GM21367 (cell line): ENCODE measurements at regions not wholly inside any gene's neighbourhood (a gene's known extent, or its start where the extent isn't known, plus 50 kb on each side); places are given as distances from the start of the nearest gene placed in this dataset.

Source experiments
- ATAC-seq: cut with Tn5 transposase; IDR thresholded peaks from one replicate; pipeline ENCODE4 v1.9.1; 2021; ENCODE audit not compliant: unreplicated experiment

DNA sequence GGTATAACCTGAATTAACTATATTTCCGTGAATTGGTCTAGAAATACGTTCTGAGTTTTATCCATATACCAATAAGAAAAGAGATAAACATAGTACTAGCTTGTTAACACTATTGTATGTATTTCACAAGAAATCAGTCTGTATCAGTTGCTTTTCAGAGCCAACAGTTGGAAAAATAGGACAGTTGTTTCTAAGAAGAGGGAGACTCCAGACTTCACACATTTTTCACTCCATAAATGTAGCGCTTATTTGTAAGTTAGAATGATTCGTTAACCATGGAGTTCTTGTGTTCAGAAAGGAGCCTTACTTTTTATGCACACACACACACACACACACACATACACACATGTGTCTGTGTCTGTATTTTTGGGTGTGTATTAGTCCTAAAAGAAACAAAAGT, 376.7 kb upstream of the SMIM31 start:
- no peak for ATAC-seq

DNA sequence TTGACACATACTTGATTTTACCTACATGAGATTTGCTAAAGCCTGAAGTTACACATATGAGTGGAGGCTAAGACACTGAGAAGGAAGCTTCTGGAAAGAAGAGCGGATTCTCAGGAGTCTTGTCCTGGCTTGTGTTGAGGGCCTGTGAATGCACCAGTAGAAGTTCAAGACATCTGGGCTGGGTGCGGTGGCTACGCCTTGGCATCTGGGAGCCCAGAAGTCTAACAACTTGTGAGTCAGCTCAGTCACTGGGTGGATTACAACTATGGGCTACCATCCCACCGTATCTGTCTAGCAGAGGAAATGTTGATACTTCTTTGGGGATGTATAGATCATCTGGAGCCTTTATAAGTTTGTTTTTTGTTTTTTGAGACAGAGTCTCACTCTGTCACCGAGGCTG, 375.6 kb upstream of the SMIM31 start:
- ATAC-seq, result no peak

DNA sequence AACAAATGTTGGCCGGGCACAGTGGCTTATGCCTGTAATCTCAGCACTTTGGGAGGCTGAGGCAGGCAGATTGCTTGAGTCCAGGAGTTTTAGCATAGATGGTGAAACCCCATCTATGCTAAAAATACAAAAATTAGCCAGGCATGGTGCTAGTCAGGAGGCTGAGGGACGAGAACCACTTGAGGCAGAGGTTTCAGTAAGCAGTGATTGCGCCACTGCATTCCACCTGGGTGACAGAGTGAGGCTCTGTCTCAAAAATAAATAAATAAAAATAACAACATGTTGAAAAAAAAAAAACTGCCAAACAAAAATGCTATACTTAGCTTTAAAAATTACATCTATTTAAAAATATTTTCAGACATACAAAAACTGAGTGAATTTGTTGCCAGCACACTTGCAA, 374.2 kb upstream of the SMIM31 start:
- ATAC-seq, result no peak

DNA sequence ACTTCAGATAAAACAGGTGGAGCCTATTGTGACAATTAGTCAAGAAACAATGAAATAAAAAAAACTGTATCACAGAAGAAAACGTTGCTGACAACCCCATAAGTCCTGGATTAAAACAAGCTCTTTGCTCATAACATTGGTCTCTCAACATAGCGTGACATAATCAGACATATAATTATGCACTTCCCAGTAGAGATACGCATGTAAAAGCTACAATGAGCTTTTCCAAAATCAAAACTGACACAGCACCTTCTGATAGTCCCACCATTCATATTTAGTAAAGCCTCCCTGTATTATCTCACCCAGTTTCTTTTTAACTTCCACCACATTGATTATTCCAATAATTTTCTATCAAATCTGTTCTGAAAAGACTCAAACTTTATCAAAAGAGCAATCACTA, 372.1 kb upstream of the SMIM31 start:
- ATAC-seq, result no peak

DNA sequence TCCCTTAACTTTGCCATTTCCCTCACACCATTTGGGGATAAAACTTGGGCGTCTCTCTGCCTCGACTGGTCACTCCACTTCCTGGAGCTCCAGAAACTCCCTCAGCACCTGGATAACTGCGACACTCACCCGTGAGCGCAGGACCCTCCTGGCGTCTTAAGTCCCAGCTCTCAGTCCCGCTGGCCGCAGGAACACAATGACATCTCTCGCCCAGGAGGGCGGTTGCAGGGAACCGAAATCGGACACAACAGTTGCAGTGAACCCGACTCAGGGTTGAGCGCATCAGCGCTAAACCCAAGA, 370.9 kb upstream of the SMIM31 start:
- no peak for ATAC-seq

DNA sequence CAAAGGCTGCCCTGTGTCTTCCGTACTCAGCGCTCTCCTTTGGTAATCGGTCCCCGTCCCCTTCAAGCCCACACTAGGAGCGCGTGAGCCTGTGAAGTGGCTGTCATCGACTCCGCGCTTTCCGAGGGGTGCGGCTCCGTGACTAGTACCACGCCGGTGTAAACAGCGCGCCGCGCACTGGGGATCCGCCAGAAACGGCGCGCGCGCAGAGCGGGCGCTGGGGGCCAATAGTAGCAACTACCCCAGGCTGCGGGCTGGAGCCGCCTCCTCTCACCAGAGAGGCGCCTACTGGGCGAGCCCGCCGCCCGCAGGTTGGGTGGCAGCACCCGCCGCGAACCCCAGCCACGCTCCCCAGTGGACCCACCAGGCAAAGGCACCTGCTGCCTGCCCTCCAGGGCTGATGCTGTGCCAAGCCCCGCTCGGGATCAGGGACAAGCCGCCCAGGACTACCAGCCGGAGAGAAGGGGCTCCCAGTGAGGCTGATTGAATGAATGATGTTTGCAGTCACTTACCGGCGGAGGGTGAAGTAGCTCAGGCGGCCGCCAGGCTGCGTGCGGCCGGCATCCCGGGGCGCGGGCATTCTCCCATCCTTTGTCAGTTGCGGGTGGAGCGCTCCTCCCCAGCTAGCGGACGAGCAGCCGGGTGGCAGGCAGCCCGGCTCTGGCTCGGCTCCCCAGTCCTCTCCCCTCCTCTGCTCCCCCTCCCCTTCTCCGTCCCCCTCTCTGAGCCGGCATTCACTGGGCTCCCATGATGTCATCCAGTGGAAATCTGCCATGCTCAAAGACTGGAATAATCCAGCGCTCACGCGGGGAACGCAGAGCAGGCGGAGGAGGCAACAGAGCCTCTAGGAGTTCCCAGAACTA, 370.3 kb upstream of the SMIM31 start:
- ATAC-seq, result no peak

DNA sequence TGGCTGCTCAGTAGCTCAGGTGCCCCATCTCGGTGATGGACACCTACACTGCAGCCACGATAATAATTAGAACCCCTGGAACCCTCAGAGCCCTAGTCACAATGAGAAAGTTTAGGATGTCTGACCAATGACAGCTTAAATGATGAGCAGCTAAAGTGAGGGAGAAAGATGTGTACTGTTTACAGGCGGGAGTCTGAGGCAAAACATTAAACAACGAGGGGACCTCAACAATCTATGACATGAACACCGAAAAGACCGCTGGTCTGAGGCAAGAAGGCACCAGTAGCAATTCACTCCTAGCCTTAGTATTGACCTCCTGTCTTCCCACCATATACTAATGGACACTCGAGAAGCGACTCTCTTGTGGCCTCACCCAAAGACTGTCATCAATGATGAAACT, 369.5 kb upstream of the SMIM31 start:
- no peak for ATAC-seq

DNA sequence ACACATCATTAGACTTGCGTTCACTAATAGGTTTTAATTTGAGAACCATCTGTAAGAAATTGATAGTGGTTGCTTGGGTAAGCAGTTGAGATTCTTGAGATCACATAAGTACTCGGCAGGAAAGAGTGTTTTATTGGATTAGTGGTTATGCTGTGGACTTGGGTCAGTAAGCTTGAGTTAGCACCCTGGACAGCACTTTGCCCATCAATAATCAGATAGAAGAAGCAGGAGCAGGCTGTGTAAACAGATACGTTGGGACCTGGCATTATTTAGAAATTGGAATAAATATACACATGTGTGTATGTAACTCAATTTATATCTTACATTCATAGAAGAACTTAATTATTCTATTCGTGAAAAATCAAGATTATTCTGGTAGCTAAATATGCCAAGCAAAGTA, 357.5 kb upstream of the SMIM31 start:
- ATAC-seq, result no peak

DNA sequence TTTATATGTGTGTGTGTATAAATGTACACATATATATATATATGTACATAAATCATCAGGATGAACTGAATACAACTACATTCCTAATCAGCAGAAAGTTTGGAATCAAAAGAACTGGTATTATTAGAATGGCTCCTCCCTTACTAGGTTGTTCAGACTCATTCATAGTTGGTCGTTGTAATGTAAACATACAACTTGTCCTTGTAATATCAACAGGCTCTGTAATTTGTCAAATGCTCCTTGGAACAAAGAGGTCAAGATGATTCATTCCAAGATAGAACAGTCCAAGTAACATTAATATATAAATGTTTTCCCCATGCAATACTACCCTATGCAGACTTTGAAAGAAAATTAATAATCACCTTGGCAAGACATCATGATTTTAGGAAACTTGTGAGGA, 351.4 kb upstream of the SMIM31 start:
- no peak for ATAC-seq

DNA sequence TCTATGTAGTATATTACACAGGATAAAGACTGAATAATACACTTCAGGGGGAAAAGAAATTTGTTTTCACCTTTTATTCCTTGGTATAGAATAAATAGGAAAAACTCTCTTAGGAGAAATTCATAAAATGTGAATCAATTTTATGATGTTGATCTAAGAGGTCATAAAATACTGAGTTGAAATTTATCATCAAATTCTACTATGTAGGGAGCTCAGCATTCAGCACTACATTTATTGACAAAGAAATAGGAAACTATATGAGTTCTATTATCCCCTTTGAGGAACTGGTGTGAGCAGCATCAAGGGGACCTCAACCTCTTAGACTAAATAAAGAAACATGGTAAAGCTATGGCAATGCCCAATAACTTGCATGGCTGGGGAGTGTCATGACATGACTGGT, 348.2 kb upstream of the SMIM31 start:
- no peak for ATAC-seq

DNA sequence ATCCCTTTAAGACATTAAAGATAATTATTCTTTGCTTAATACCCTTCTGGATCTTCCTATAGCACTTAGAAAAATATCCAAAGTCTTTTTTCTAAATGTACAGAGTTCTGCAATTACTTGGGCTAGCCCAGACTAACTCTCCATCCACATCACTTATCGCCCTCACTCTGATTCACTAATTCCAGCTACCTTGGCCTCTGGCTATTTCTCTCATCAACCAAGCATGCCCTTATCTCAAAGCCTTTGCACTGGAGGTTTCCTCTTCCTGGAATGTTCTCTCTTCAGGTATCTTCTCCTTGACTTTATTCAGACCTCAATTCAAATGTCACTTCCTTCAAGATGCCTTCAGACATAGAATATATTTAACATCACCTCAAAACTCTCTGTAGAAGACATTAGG, 345.1 kb upstream of the SMIM31 start:
- no peak for ATAC-seq

DNA sequence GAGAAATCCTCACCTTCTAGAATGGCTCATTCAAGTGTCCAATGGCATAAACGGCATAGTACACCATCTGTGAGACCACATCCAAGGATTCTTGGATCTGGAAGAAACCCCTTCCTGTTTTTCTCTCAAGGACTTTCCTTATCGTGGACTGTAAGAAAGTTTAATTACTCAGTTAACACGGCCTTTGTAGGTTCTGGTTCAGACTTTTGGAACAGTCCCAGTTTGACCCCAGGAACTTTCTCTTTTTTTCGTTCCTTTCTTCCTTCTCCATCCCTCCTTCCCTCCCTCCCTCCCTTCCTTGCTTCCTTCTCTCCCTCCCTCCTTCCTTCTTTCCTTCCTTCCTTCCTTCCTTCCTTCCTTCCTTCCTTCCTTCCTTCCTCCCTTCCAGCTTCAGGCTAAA, 343.5 kb upstream of the SMIM31 start:
- no peak for ATAC-seq

DNA sequence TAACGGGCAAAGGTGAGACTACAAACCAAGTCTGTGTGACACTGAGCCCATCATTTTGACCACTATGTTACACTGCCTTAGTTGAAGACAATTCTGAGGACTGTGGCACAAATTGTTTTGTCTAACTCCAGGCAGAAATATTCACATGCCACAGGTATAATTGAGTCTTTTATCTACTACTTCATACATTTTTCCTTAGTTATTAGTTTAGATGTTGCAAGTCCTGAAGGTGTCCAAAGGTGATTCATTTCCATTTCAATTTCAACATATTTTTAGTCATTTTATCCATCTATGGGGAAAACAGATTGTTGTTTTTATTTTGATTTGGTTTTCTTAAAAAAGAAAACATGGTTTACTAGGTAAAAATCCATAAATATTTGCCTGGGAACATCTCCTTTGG, 341.7 kb upstream of the SMIM31 start:
- ATAC-seq, result no peak

DNA sequence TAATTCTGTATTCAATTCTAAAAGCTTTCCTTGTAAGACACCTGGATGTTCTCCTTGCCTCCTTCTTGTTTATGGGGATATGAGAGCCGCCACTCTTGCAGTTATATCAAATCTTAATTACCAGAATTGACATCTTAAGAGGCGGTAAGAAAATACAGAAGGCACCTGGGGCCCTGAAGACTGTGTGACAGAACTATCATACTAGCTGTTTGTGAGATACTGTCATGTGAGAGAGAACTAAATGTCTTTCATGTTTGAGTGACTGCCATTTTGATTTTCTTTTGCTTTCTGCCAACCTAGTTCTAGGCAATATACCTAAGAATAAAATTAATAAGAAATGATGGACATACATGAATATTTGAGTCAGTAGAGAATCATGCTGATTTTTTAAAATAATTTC, 340.2 kb upstream of the SMIM31 start:
- ATAC-seq, result no peak

DNA sequence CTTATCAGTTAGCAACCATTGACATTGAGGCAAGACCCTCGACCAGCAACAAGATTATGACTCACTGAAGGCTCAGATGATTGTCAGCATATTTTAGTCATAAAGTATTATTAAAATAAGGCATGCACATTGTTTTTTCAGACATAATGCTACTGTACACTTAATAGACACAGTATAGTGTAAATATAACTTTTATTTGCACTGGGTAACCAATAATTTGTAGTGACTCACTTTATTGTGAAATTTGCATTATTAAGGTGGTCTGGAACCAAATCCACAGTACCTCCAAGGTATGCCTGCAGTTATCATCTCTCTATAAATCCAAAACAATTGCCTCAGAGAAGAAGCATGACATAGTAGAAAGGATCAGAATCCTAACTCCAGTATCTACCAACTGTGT, 330.1 kb upstream of the SMIM31 start:
- ATAC-seq, result no peak

DNA sequence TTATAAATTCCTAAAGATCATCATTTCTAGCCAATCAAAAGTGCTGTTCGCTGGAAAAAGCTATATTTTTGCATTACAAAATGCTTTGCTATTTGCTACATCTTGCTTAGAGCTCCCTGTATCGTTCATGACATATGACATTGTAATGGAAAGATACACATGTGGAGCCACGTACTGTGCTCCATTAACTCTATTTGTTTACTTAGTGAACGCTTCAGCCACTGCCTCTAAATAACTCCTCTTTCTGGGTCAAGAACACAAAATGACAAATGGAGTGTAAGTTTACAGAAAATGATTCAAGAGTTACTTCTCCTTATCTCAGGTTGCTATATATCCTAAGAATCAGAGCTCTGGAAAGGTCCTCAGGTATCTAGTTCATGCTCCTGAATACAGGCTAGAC, 329.1 kb upstream of the SMIM31 start:
- no peak for ATAC-seq

DNA sequence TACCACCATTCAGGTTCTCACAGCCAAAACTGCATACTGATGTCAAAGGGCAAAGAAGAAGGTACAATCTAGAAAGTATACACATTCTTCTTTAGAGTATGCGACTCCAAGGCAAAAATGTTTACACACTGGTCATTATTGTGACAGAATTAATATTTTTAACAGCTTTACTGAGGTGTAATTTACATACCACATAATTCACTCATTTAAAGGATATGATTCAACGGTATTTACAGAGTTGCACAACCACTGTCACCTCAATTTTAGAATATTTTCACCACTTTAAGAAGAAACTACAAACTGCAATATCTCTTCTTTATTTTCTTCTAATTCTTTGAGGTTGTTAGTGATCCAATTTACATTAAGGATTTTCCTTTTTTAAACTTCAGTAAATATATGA, 325.4 kb upstream of the SMIM31 start:
- ATAC-seq, result no peak

DNA sequence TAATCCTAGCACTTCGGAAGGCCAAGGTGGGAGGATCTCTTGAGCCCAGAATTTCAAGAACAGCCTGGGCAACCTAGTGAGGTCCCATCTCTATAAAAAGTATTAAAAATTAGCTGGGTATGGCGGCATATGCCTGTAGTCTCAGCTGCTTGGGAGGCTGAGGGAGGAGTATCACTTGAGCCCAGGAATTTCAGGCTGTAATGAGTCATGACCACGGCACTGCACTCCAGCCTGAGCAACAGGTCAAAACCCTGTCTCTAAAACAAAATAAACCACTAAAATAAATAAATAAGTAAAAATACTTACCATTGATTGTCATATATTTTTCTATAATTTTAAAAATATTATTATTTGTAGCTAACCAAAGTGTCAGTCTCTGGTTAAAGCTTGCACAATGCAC, 315.6 kb upstream of the SMIM31 start:
- ATAC-seq, result no peak

DNA sequence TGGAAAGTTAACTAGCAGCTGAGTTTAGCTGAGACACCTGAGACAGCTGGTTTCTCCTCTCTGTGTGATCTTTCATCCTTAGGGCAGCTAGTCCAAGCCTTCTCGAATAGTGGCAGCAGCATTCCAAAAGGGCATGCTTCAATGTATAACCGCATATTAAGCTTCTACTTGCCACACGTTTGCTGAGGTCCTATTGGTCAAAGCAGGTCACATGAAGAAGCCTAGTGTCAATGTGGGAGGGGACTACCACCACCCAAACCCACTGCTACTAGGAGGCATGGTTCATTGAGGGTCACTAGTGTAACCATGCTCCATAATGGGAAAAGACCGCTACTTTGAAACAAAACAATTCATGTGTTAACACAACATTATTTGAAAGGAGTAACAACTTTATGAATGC, 314.9 kb upstream of the SMIM31 start:
- no peak for ATAC-seq

DNA sequence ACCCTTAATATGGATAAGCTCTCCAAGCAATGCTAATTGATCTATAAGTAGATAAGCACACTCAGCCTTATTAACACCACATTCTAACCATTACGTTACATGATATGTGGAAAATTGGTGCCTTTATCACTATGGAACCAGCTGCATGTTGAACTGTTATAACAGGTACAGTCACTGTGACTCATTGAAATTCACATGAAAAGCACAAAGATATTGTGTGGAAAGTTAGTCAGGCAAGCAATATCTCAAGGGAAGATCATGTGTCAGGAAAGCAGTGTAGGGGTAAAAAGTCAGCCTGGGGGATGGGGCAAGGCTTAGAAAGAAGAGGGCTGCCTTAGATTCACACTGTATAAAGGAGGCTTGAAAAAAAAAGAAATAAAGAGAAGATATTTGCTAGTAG, 313.7 kb upstream of the SMIM31 start:
- no peak for ATAC-seq

DNA sequence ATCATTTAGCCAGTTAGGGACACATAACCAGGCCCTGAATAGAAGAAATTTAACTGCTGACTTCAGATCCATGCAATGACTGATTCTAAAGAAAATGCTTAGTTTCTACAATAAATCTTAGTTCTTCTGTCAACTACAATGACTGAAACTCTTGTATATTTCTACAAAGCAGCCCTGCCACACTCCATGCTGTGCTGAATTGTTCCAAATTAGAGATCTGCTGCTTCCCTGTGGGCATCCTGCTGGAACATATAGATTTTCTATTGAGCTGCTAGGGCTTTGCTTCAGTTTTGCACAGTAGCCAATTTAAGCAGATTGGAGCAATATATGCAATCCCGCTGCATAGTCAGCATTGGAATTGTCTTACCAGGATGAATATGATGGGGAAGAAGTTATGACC, 312.8 kb upstream of the SMIM31 start:
- no peak for ATAC-seq

DNA sequence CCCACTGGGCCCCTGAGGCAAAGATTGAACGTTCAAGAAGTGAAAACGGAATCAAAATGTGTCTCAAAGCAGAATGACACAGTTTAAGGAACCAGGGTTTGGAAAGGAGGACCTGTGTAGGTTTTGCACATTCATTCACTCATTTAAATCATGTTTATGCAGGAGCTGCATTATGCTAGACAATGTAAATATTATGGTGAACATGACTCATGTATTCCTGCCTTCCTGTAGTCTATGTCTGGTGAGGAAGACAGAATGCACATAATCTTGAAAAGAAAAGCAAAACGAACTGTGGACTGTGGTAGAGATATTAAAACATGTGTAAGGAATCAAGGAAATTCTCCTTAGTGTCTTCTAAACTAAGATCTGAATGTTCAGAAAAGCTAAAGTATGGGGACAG, 311.8 kb upstream of the SMIM31 start:
- ATAC-seq, result no peak

DNA sequence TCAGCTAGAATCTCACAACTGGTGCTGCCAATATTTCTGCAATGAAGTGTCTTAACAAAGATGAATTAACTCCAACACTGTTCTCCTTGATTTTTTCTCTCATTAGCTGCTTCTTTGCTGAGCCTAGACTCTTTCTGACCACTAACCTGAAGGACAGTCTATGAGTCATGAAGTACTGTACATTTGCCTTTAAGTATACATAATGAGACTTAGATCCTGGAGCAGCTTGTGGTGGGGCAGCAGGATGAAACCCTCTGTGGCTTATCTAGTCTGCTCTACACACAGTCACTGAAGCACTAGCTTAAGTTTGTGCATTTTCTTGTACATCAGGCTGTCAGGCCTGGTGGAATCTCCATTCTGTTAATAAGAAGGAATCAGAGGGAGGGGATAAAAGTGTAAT, 307.4 kb upstream of the SMIM31 start:
- no peak for ATAC-seq

DNA sequence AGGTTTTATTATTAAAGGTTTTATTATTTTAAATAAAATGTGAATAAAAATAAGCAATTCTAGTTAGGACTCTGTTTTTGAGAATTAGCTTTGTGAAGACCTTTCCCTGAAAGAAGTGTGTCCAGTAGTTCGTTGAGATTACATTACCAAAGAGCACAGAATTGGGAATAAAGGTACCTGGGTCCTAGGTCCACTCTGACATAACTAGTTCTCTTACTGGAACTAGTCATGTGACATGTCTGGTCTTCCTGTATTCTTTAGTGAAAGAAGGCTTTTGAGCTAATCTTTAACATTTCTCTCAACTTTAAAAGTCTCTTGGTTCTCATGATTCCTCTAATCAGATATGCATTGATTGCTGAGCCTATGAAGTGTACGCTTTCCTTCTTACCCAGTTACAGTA, 292.0 kb upstream of the SMIM31 start:
- ATAC-seq, result no peak
